MM.1S (cell line): ENCODE measurements at regions not wholly inside any gene's neighbourhood (a gene's known extent, or its start where the extent isn't known, plus 50 kb on each side); places are given as distances from the start of the nearest gene placed in this dataset.
"Not testable (repeated sequence)": the region's sequence is repeated elsewhere in the genome, so short reads cannot be mapped to it uniquely, and the experiment has no call there.

Experiments
- DNase-seq: peaks from one replicate; pipeline ENCODE4 v3.0.0-alpha.2; 2015
- H2AFZ ChIP-seq: fragments of 300-600 bp; sonication (generic); 2 replicates; pipeline ENCODE4 v1.6.0; 2016; ENCODE audit warnings: antibody characterized with exemption, low read length
- H3F3A ChIP-seq: fragments of 300-600 bp; sonication (generic); 2 replicates; pipeline ENCODE4 v1.6.1; 2016; ENCODE audit warnings: mild to moderate bottlenecking, antibody characterized with exemption, low read length, moderate library complexity, mixed read lengths; ENCODE audit not compliant: insufficient read depth
- H3K27ac ChIP-seq: fragments of 300-600 bp; sonication (generic); 2 replicates; pipeline ENCODE4 v1.5.1; 2016; ENCODE audit warnings: mild to moderate bottlenecking, low read length
- H3K27me3 ChIP-seq: fragments of 300-600 bp; sonication (generic); replicated peaks from 2 replicates; pipeline ENCODE4 v1.6.0; 2016; ENCODE audit warnings: low read length; ENCODE audit not compliant: insufficient read depth
- H3K36me3 ChIP-seq: fragments of 300-600 bp; sonication (generic); replicated peaks from 2 replicates; pipeline ENCODE4 v1.6.1; 2016; ENCODE audit warnings: mild to moderate bottlenecking, low read length, mixed read lengths; ENCODE audit not compliant: insufficient read depth
- H3K4me1 ChIP-seq: fragments of 300-600 bp; sonication (generic); 2 replicates; pipeline ENCODE4 v1.6.1; 2016; ENCODE audit warnings: low read length, mixed read lengths
- H3K4me2 ChIP-seq: fragments of 300-600 bp; sonication (generic); 2 replicates; pipeline ENCODE4 v1.6.0; 2016; ENCODE audit warnings: low read depth, low read length
- H3K4me3 ChIP-seq: fragments of 300-600 bp; sonication (generic); 2 replicates; pipeline ENCODE4 v1.5.1; 2016; ENCODE audit warnings: low read length, mixed read lengths
- H3K79me2 ChIP-seq: fragments of 300-600 bp; sonication (generic); 2 replicates; pipeline ENCODE4 v1.6.1; 2016; ENCODE audit warnings: mixed run types, low read length, mixed read lengths
- H3K9ac ChIP-seq: fragments of 300-600 bp; sonication (generic); 2 replicates; pipeline ENCODE4 v1.6.1; 2016; ENCODE audit warnings: low read length, mixed read lengths
- H3K9me2 ChIP-seq: fragments of 300-600 bp; sonication (generic); replicated peaks from 2 replicates; pipeline ENCODE4 v1.6.1; 2016; ENCODE audit warnings: mild to moderate bottlenecking, low read length, mixed read lengths; ENCODE audit not compliant: insufficient read depth
- H3K9me3 ChIP-seq: fragments of 300-600 bp; sonication (generic); replicated peaks from 2 replicates; pipeline ENCODE4 v1.6.1; 2016; ENCODE audit warnings: mild to moderate bottlenecking, low read length, mixed read lengths; ENCODE audit not compliant: insufficient read depth
- H4K20me1 ChIP-seq: fragments of 300-600 bp; sonication (generic); 2 replicates; pipeline ENCODE4 v1.6.1; 2016; ENCODE audit warnings: mild to moderate bottlenecking, low read length, moderate library complexity, mixed read lengths; ENCODE audit not compliant: insufficient read depth
- CTCF ChIP-seq: fragments of 300-600 bp; sonication (generic); IDR thresholded peaks from 2 replicates; pipeline ENCODE4 v1.5.1; 2016; ENCODE audit warnings: antibody characterized with exemption, low read length, mixed read lengths
- EZH2 ChIP-seq: fragments of 300-600 bp; sonication (generic); optimal IDR thresholded peaks from 2 replicates; pipeline ENCODE3; 2017; ENCODE audit warnings: low read depth, mild to moderate bottlenecking, antibody characterized with exemption, low read length, mixed read lengths
- EZH2phosphoT487 ChIP-seq: fragments of 300-600 bp; sonication (generic); IDR thresholded peaks from 2 replicates; pipeline ENCODE4 v1.6.1; 2018; ENCODE audit warnings: antibody characterized with exemption, low read length

DNA sequence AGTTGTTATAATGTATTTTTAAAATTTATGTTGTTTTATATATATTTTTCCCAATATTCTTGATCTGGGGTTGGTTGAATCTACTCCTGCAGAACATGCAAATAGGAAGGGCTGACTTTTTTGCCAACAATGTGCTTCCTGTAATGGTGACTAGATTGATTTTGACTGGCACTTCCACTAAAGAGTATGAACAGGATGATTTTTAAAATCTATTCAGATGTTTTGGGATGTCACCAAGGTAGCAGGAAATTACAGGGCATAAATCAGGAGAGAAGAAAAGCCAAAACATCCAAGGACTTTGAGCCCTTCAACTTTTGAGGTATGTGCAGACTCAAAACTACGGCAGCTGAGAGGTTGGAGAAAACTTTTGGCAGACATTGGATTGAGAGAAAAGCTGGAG lies 1047.6 kb downstream of the SLITRK5 start:
- H3K9me3 ChIP-seq = no peaks in the 10 kb centered on the region
- no peak overlapping the region for H3K4me3 ChIP-seq
- no peak overlapping the region for H3K4me2 ChIP-seq
- H3K36me3 ChIP-seq = no peaks in the 10 kb centered on the region
- H4K20me1 ChIP-seq = no peaks in the 10 kb centered on the region
- no peaks in the 10 kb centered on the region for H3F3A ChIP-seq
- H3K79me2 ChIP-seq = no peaks in the 10 kb centered on the region
- DNase-seq = no peak
- no peaks in the 10 kb centered on the region for H3K9me2 ChIP-seq
- H2AFZ ChIP-seq = no peak overlapping the region
- H3K4me1 ChIP-seq = no peaks in the 10 kb centered on the region
- no peaks in the 10 kb centered on the region for H3K27me3 ChIP-seq
- H3K9ac ChIP-seq = no peak overlapping the region
- H3K27ac ChIP-seq = no peak overlapping the region
- TF ChIP-seq EZH2phosphoT487 (no peak), EZH2 (no peak), CTCF (no peak)

GRCh38 chr13:88726075-88726474 lies 1054.9 kb downstream of the SLITRK5 start:
- H2AFZ ChIP-seq = no peak overlapping the region
- no peak overlapping the region for H3K27ac ChIP-seq
- no peaks in the 10 kb centered on the region for H3K4me1 ChIP-seq
- no peak overlapping the region for H3K4me3 ChIP-seq
- no peaks in the 10 kb centered on the region for H3K9me2 ChIP-seq
- no peak overlapping the region for H3K9ac ChIP-seq
- H3K4me2 ChIP-seq = no peak overlapping the region
- no peaks in the 10 kb centered on the region for H4K20me1 ChIP-seq
- H3K9me3 ChIP-seq = no peaks in the 10 kb centered on the region
- no peaks in the 10 kb centered on the region for H3K79me2 ChIP-seq
- H3F3A ChIP-seq = no peaks in the 10 kb centered on the region
- no peak for DNase-seq
- H3K27me3 ChIP-seq = no peaks in the 10 kb centered on the region
- TF ChIP-seq EZH2 (no peak), CTCF (no peak), EZH2phosphoT487 (no peak)
- no peaks in the 10 kb centered on the region for H3K36me3 ChIP-seq

DNA sequence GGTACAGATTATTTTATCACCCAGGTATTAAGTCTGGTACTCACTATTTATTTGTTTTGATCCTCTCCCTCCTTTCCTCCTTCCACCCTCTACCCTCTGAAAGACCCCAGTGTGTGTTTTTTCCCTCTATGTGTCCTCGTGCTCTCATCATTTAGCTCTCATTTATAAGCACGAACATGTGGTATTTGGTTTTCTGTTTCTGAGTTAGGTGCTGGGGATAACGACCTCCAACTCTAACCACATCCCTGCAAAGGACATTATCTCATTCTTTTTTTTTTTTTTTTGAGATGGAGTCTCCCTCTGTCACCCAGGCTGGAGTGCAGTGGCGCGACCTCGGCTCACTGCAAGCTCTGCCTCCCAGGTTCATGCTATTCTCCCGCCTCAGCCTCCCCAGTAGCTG lies 1056.1 kb downstream of the SLITRK5 start:
- H3F3A ChIP-seq, H2AFZ ChIP-seq, DNase-seq, H3K9me3 ChIP-seq, H3K36me3 ChIP-seq, H3K4me2 ChIP-seq, H3K27me3 ChIP-seq, H3K9me2 ChIP-seq, H3K79me2 ChIP-seq, H3K4me1 ChIP-seq, H3K4me3 ChIP-seq, H3K27ac ChIP-seq, H3K9ac ChIP-seq, H4K20me1 ChIP-seq: not testable (repeated sequence)

DNA sequence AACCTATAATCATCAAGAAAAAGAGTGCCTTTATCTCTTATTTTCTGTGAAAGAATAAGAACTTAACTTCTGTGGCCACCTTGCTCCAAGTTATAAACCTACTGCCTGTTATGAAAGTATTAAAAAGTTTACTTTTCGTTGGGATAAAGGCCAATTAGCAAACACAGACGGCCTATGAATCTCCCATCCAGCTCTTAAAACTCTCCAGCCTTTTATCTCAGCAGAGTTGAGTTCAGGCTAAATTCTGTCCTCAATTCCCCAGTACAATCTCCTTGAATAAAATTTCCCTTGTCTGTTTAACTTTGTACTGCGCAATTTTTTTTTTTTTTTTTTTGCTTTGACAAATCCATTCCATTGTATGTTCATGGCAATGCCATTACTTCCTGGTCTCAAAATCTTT lies 1058.4 kb downstream of the SLITRK5 start:
- H3K36me3 ChIP-seq = no peaks in the 10 kb centered on the region
- no peaks in the 10 kb centered on the region for H3K79me2 ChIP-seq
- no peaks in the 10 kb centered on the region for H4K20me1 ChIP-seq
- no peak for DNase-seq
- TF ChIP-seq EZH2 (no peak), EZH2phosphoT487 (no peak), CTCF (no peak)
- no peak overlapping the region for H3K9ac ChIP-seq
- no peaks in the 10 kb centered on the region for H3K4me1 ChIP-seq
- H2AFZ ChIP-seq = no peak overlapping the region
- no peak overlapping the region for H3K4me2 ChIP-seq
- H3K27me3 ChIP-seq = no peaks in the 10 kb centered on the region
- H3K27ac ChIP-seq = no peak overlapping the region
- H3K9me2 ChIP-seq = no peaks in the 10 kb centered on the region
- H3K9me3 ChIP-seq = no peaks in the 10 kb centered on the region
- H3K4me3 ChIP-seq = no peak overlapping the region
- no peaks in the 10 kb centered on the region for H3F3A ChIP-seq
